Head of caudate nucleus (tissue), 42 donors: ENCODE measurements at regions not wholly inside any gene's neighbourhood (a gene's known extent, or its start where the extent isn't known, plus 50 kb on each side); places are given as distances from the start of the nearest gene placed in this dataset.
"Not testable (repeated sequence)": the region's sequence is repeated elsewhere in the genome, so short reads cannot be mapped to it uniquely, and the experiment has no call there.

Experiments
- DNase-seq, 42 donors: peaks; one replicate each; pipeline versions ENCODE4 v3.0.0 to v3.0.0-alpha.2; 2020 to 2021; ENCODE audit warnings: mixed read lengths in 7 of 42
- intact Hi-C: fragments of 100-400 bp; cut with DNase I; formaldehyde crosslinking; loops from one replicate; pipeline ENCODE4 v1.15.0; 2022

GRCh38 chr3:56932866-56933265 lies 127.6 kb upstream of the SPATA12 start:
- no peak for DNase-seq
- intact Hi-C loops: no loop called here

- intact Hi-C loops: no loop called here
- DNase-seq: no peak
These were observed 128.6 kb upstream of the SPATA12 start for GRCh38 chr3:56931836-56932235.

- intact Hi-C loops: no loop called here
- DNase-seq: no peak
These were observed 129.0 kb upstream of the ARHGEF3 start for GRCh38 chr3:56930706-56931105.

GRCh38 chr3:56929809-56930615 lies 128.3 kb upstream of the ARHGEF3 start:
- intact Hi-C loops: no loop called here
- DNase-seq: no peak

- intact Hi-C loops: no loop called here
- DNase-seq: no peak
These were observed 126.8 kb upstream of the ARHGEF3 start for GRCh38 chr3:56928379-56929068.

- no peak for DNase-seq
- intact Hi-C loops: no loop called here
These were observed 126.1 kb upstream of the ARHGEF3 start for GRCh38 chr3:56927855-56928254.

- intact Hi-C loops: no loop called here
- no peak for DNase-seq
These were observed 125.2 kb upstream of the ARHGEF3 start for GRCh38 chr3:56926947-56927282.

GRCh38 chr3:56926243-56926946 lies 124.6 kb upstream of the ARHGEF3 start:
- intact Hi-C loops: no loop called here
- no peak for DNase-seq

- intact Hi-C loops, DNase-seq: not testable (repeated sequence)
These were observed 123.0 kb upstream of the ARHGEF3 start for GRCh38 chr3:56924700-56925099.

GRCh38 chr3:56923526-56924224 lies 121.9 kb upstream of the ARHGEF3 start:
- intact Hi-C loops: no loop called here
- DNase-seq: no peak

GRCh38 chr3:56921573-56922453 lies 120.1 kb upstream of the ARHGEF3 start:
- intact Hi-C loops: no loop called here
- DNase-seq: no peak

- intact Hi-C loops: no loop called here
- DNase-seq: no peak
These were observed 118.0 kb upstream of the ARHGEF3 start for GRCh38 chr3:56919797-56920195.

GRCh38 chr3:56919137-56919796 lies 117.5 kb upstream of the ARHGEF3 start:
- peak in 3 of 42 donors; percentile 35 to 38 (median 38) for DNase-seq
- intact Hi-C loops: no loop called here

GRCh38 chr3:56918111-56918568 lies 116.4 kb upstream of the ARHGEF3 start:
- intact Hi-C loops: no loop called here
- DNase-seq: no peak

GRCh38 chr3:56917361-56918110 lies 115.8 kb upstream of the ARHGEF3 start:
- intact Hi-C loops: no loop called here
- DNase-seq: no peak

GRCh38 chr3:56916716-56917360 lies 115.1 kb upstream of the ARHGEF3 start:
- intact Hi-C loops: no loop called here
- no peak for DNase-seq
